ENCODE measurements at regions not wholly inside any gene's neighbourhood (a gene's known extent, or its start where the extent isn't known, plus 50 kb on each side); places are given as distances from the start of the nearest gene placed in this dataset.

DNA sequence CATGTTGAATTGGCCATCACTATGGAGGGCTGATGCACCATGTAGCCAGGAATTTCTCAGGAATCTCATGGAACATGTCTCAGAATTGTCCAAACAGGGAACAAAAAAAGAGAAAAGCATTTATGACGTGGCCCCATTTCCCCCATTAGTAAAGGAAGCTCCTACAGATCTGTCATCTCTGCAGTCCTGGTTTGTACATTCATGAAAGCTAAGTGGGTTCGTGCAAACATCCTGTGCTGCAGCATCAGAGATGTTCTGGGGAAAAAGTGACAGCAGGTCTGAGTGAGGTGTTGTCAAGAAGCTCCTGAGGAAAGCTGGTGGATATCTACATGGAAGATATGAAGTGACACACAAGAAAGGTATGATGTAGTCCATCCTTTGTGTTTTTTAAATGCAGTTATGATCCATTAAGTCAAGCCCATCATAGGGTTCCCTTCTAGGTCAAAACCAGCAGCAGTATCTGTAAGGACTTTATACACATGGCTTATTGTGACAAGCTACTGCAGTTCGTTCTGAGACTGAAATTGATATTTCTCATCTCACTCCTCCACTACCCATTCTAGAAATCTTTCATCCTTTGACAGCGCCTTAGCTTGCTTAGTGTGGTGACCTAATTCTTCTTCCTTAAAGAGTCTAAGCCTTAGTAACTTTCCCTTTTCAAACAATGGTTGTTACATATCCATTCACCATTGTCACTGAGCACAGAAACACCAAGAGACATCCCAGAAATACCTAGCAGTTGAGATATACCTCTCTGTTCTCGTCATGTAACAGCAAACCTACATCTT lies 200.0 kb upstream of the TCF21 start:
- Histone ChIP-seq H3K36me3 (ENCODE audit: insufficient read depth, low read length) (no peaks in the 10 kb centered on the region), H2AFZ (ENCODE audit: low read length) (no peak overlapping the region), H3K79me2 (ENCODE audit: low read length) (no peaks in the 10 kb centered on the region), H3K9me2 (replicated peaks; ENCODE audit: insufficient read depth, low read length) (no peaks in the 10 kb centered on the region), H3K4me3 (ENCODE audit: low read length) (no peak overlapping the region), H3K27ac (ENCODE audit: low read length) (no peak overlapping the region), H3K4me2 (ENCODE audit: low read depth, low read length, poor library complexity, severe bottlenecking) (no peak overlapping the region), H3K4me1 (ENCODE audit: low read length) (no peaks in the 10 kb centered on the region), H3K9me3 (ENCODE audit: low read length) (no peaks in the 10 kb centered on the region), H4K20me1 (ENCODE audit: insufficient read depth, low read depth, low read length) (no peaks in the 10 kb centered on the region), H3K9ac (ENCODE audit: low read length) (no peak overlapping the region), H3K27me3 (ENCODE audit: low read length) (no peaks in the 10 kb centered on the region)
- no peak for DNase-seq

DNA sequence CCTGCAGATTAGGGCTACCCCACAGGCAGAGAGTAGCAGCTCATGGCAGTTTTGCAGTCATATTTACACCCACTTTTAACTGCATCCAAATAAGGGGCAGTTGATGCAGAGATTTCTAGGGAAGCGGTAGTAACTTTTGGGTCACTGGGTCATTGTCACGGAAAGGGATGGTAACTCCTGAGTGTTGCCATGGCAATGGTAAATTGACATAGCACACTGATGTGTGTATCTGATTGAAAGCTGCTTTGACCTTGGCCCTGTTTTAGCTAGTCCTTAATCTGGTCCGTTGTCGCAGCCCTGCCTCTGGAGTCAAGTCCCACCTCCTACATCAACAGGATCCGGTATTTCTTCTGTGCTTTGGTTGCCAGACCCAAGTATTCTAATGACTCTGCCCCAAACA lies 199.1 kb upstream of the TCF21 start:
- Histone ChIP-seq H4K20me1 (ENCODE audit: insufficient read depth, low read depth, low read length) (no peaks in the 10 kb centered on the region), H3K79me2 (ENCODE audit: low read length) (no peaks in the 10 kb centered on the region), H3K36me3 (ENCODE audit: insufficient read depth, low read length) (no peaks in the 10 kb centered on the region), H3K4me3 (ENCODE audit: low read length) (no peak overlapping the region), H3K9ac (ENCODE audit: low read length) (no peak overlapping the region), H3K27me3 (ENCODE audit: low read length) (no peaks in the 10 kb centered on the region), H3K4me2 (ENCODE audit: low read depth, low read length, poor library complexity, severe bottlenecking) (no peak overlapping the region), H3K27ac (ENCODE audit: low read length) (no peak overlapping the region), H2AFZ (ENCODE audit: low read length) (no peak overlapping the region), H3K4me1 (ENCODE audit: low read length) (no peaks in the 10 kb centered on the region), H3K9me2 (replicated peaks; ENCODE audit: insufficient read depth, low read length) (no peaks in the 10 kb centered on the region), H3K9me3 (ENCODE audit: low read length) (no peaks in the 10 kb centered on the region)
- DNase-seq: no peak

DNA sequence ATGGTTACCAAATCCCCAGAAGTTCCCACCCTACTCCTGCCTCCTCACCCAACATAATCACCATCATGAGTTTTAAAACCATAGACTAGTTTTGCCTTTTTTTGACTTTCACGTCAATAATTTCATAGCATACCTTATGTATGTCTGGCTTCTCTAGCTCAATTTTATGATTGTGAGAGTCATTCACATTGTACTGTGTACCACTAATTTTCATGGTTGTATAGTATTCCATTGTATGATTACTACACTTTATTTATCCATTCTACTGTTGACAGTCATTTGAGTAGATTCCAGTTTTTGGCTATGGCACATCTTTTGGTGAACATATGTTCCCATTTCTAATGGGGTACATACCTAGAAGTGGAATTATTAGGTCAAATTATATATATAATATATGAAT lies 195.3 kb upstream of the TCF21 start:
- Histone ChIP-seq H3K9me3 (ENCODE audit: low read length) (no peaks in the 10 kb centered on the region; the same call in 1 of the 2 replicates), H3K9ac (ENCODE audit: low read length) (no peak overlapping the region), H3K9me2 (replicated peaks; ENCODE audit: insufficient read depth, low read length) (no peaks in the 10 kb centered on the region), H3K79me2 (ENCODE audit: low read length) (no peaks in the 10 kb centered on the region), H4K20me1 (ENCODE audit: insufficient read depth, low read depth, low read length) (no peaks in the 10 kb centered on the region), H3K4me2 (ENCODE audit: low read depth, low read length, poor library complexity, severe bottlenecking) (no peak overlapping the region), H3K27ac (ENCODE audit: low read length) (no peak overlapping the region), H2AFZ (ENCODE audit: low read length) (no peak overlapping the region), H3K4me3 (ENCODE audit: low read length) (no peak overlapping the region), H3K4me1 (ENCODE audit: low read length) (no peaks in the 10 kb centered on the region), H3K27me3 (ENCODE audit: low read length) (no peaks in the 10 kb centered on the region), H3K36me3 (ENCODE audit: insufficient read depth, low read length) (no peaks in the 10 kb centered on the region)
- no peak for DNase-seq

DNA sequence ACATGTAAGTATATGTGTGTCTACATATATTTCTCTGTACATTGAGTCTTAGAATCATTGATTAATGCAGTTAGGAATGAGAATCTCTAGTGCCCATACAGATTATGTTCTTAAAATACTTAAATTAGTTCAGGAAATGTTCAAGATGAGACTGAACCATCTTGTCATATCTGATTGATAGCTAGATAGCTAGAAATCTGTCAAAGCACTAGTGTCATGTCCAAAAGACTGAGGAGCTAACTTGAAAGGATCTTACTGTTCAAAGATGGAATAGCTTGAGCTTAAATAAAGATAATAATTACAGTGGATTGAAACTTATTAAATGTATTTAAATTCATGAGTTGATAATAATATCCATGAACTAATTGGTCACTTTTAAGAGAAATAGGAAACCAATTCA lies 191.7 kb upstream of the TCF21 start:
- no peak overlapping the region for H3K9ac ChIP-seq (ENCODE audit: low read length)
- no peaks in the 10 kb centered on the region for H3K27me3 ChIP-seq (ENCODE audit: low read length)
- no peaks in the 10 kb centered on the region; the same call in 1 of the 2 replicates for H3K9me3 ChIP-seq (ENCODE audit: low read length)
- no peaks in the 10 kb centered on the region for H3K4me1 ChIP-seq (ENCODE audit: low read length)
- no peak for DNase-seq
- no peaks in the 10 kb centered on the region for H4K20me1 ChIP-seq (ENCODE audit: insufficient read depth, low read depth, low read length)
- H3K9me2 ChIP-seq (replicated peaks; ENCODE audit: insufficient read depth, low read length): no peaks in the 10 kb centered on the region
- no peak overlapping the region for H3K27ac ChIP-seq (ENCODE audit: low read length)
- H3K79me2 ChIP-seq (ENCODE audit: low read length): no peaks in the 10 kb centered on the region
- no peak overlapping the region for H3K4me3 ChIP-seq (ENCODE audit: low read length)
- H3K36me3 ChIP-seq (ENCODE audit: insufficient read depth, low read length): no peaks in the 10 kb centered on the region
- no peak overlapping the region for H3K4me2 ChIP-seq (ENCODE audit: low read depth, low read length, poor library complexity, severe bottlenecking)
- no peak overlapping the region for H2AFZ ChIP-seq (ENCODE audit: low read length)

DNA sequence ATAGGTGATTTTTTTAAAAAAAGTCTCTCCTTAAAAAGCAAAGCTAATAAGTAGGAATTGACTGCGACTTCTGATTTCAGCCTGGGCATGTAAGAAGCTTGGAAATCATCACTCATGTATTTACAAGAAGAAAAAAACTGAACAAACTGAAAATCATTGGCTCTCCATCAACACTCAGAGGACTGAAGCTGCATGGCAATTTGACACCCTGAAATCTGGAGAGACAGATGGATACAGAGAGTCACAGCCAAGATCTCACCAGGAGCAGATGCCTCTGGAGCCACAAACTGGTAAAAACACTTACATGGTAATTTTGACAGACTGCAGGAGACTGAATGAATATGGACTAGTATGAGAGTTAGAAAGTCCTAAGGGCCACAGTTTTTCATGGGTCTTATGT lies 191.2 kb upstream of the TCF21 start:
- no peak overlapping the region for H2AFZ ChIP-seq (ENCODE audit: low read length)
- no peaks in the 10 kb centered on the region for H3K36me3 ChIP-seq (ENCODE audit: insufficient read depth, low read length)
- H3K27ac ChIP-seq (ENCODE audit: low read length): no peak overlapping the region
- H3K4me2 ChIP-seq (ENCODE audit: low read depth, low read length, poor library complexity, severe bottlenecking): no peak overlapping the region
- H3K79me2 ChIP-seq (ENCODE audit: low read length): no peaks in the 10 kb centered on the region
- no peak overlapping the region for H3K4me3 ChIP-seq (ENCODE audit: low read length)
- H3K9ac ChIP-seq (ENCODE audit: low read length): no peak overlapping the region
- H3K27me3 ChIP-seq (ENCODE audit: low read length): no peaks in the 10 kb centered on the region
- no peaks in the 10 kb centered on the region for H4K20me1 ChIP-seq (ENCODE audit: insufficient read depth, low read depth, low read length)
- DNase-seq: no peak
- H3K9me2 ChIP-seq (replicated peaks; ENCODE audit: insufficient read depth, low read length): no peaks in the 10 kb centered on the region
- no peaks in the 10 kb centered on the region for H3K4me1 ChIP-seq (ENCODE audit: low read length)
- H3K9me3 ChIP-seq (ENCODE audit: low read length): no peaks in the 10 kb centered on the region; the same call in 1 of the 2 replicates

DNA sequence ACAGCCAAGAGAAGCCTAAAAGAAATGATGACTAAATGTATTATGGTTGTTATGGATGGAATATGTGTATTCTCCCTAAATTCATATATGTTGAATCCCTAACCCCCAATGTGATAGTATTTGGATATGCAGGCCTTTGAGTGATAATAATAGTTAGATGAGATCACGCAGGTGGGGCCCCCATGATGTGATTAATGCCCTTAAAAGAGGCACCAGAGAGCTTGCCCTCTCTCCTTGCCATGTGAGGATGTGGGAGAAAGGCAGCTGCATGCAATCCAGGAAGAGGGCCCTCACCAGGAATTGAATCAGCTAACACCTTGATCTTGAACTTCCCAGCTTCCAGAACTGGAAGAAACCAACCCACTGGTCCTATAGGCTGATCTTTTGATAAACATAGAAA lies 190.6 kb upstream of the TCF21 start:
- DNase-seq: no peak
- no peaks in the 10 kb centered on the region for H3K4me1 ChIP-seq (ENCODE audit: low read length)
- no peak overlapping the region for H3K9ac ChIP-seq (ENCODE audit: low read length)
- no peak overlapping the region for H3K4me3 ChIP-seq (ENCODE audit: low read length)
- H4K20me1 ChIP-seq (ENCODE audit: insufficient read depth, low read depth, low read length): no peaks in the 10 kb centered on the region
- H3K9me2 ChIP-seq (replicated peaks; ENCODE audit: insufficient read depth, low read length): no peaks in the 10 kb centered on the region
- H3K9me3 ChIP-seq (ENCODE audit: low read length): no peaks in the 10 kb centered on the region; the same call in 1 of the 2 replicates
- no peaks in the 10 kb centered on the region for H3K79me2 ChIP-seq (ENCODE audit: low read length)
- H2AFZ ChIP-seq (ENCODE audit: low read length): no peak overlapping the region
- H3K36me3 ChIP-seq (ENCODE audit: insufficient read depth, low read length): no peaks in the 10 kb centered on the region
- no peak overlapping the region for H3K27ac ChIP-seq (ENCODE audit: low read length)
- no peak overlapping the region for H3K4me2 ChIP-seq (ENCODE audit: low read depth, low read length, poor library complexity, severe bottlenecking)
- no peaks in the 10 kb centered on the region for H3K27me3 ChIP-seq (ENCODE audit: low read length)

DNA sequence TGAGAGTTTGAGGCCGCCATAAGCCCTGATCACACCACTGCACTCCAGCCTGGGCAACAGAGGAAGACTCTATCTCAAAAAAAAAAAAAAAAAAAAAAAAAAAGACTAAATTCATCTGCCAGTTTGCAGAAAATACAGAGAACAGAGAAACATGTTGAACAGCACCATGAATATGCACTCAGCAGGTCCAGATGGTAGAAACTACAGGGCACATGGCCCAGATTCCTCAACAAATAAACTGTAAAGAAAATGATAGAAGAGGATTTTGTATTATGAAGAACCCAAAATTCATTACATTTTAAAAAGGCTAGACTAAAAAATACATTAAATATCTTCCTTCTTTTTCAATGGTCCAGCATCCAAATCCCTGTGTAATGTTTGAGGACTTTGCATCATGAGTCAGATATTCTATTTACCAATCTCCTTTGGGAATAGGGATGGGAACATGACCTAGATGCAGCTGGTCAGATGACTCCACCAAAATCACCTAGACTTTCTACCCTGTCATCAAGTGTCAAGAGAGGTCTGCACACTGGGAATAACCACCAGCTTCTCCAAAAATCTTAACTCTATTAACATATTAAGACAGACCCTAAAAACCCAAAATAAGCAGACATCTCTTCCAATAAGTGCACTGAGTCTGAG lies 189.1 kb upstream of the TCF21 start:
- no peak for DNase-seq
- H3K9ac ChIP-seq (ENCODE audit: low read length): no peak overlapping the region
- H3K27ac ChIP-seq (ENCODE audit: low read length): no peak overlapping the region
- H3K4me3 ChIP-seq (ENCODE audit: low read length): no peak overlapping the region
- H3K79me2 ChIP-seq (ENCODE audit: low read length): no peaks in the 10 kb centered on the region
- H4K20me1 ChIP-seq (ENCODE audit: insufficient read depth, low read depth, low read length): no peaks in the 10 kb centered on the region
- H3K9me2 ChIP-seq (replicated peaks; ENCODE audit: insufficient read depth, low read length): no peaks in the 10 kb centered on the region
- H3K27me3 ChIP-seq (ENCODE audit: low read length): no peaks in the 10 kb centered on the region
- no peaks in the 10 kb centered on the region for H3K4me1 ChIP-seq (ENCODE audit: low read length)
- H3K9me3 ChIP-seq (ENCODE audit: low read length): no peaks in the 10 kb centered on the region; the same call in 1 of the 2 replicates
- no peak overlapping the region for H2AFZ ChIP-seq (ENCODE audit: low read length)
- no peak overlapping the region for H3K4me2 ChIP-seq (ENCODE audit: low read depth, low read length, poor library complexity, severe bottlenecking)
- no peaks in the 10 kb centered on the region for H3K36me3 ChIP-seq (ENCODE audit: insufficient read depth, low read length)

DNA sequence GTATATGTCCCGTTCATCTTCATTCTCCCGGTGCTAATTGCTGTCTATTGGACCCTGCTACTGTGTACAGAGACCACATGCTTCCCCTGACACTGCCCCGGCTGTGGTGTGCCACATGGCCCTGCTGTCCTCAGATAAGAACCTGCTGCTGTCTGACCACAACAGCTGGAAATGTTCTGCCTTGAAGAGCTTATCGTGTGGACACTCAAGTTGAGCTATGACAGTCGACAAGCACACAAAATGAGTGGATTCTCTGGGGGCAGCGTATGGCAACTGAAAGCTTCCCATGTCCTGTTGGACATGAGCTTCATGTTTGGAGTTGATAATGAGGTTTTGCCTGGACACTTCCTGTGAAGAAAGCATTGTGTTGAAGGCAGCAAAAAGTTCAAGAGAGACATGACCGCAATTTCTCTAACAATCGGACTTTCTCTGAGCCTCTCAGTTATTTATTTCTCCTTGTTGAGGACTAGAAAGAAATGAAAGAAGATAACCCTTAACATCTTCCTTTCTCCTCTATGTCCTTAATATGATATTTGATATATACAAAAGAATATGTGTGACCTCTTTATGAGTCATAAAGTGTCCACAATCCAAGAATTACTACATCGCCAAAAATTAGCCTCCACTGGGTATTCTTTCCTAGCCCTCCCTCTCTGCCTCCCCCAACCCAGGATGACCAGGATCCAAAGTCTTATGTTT lies 187.1 kb upstream of the TCF21 start:
- Histone ChIP-seq H4K20me1 (ENCODE audit: insufficient read depth, low read depth, low read length) (no peaks in the 10 kb centered on the region), H3K79me2 (ENCODE audit: low read length) (no peaks in the 10 kb centered on the region), H3K27ac (ENCODE audit: low read length) (no peak overlapping the region), H3K9ac (ENCODE audit: low read length) (no peak overlapping the region), H3K36me3 (ENCODE audit: insufficient read depth, low read length) (no peaks in the 10 kb centered on the region), H3K4me1 (ENCODE audit: low read length) (no peaks in the 10 kb centered on the region), H3K27me3 (ENCODE audit: low read length) (no peaks in the 10 kb centered on the region), H3K9me2 (replicated peaks; ENCODE audit: insufficient read depth, low read length) (no peaks in the 10 kb centered on the region), H3K9me3 (ENCODE audit: low read length) (no peaks in the 10 kb centered on the region), H2AFZ (ENCODE audit: low read length) (no peak overlapping the region), H3K4me2 (ENCODE audit: low read depth, low read length, poor library complexity, severe bottlenecking) (no peak overlapping the region), H3K4me3 (ENCODE audit: low read length) (no peak overlapping the region)
- no peak for DNase-seq

Measured in Karpas-422 (cell line).